ENCODE measurements at regions not wholly inside any gene's neighbourhood (a gene's known extent, or its start where the extent isn't known, plus 50 kb on each side); places are given as distances from the start of the nearest gene placed in this dataset.

GRCh38 chr3:177647876-177648275 is 450.6 kb upstream of the TBL1XR1 start:
- TF ChIP-seq, protein P1, sequence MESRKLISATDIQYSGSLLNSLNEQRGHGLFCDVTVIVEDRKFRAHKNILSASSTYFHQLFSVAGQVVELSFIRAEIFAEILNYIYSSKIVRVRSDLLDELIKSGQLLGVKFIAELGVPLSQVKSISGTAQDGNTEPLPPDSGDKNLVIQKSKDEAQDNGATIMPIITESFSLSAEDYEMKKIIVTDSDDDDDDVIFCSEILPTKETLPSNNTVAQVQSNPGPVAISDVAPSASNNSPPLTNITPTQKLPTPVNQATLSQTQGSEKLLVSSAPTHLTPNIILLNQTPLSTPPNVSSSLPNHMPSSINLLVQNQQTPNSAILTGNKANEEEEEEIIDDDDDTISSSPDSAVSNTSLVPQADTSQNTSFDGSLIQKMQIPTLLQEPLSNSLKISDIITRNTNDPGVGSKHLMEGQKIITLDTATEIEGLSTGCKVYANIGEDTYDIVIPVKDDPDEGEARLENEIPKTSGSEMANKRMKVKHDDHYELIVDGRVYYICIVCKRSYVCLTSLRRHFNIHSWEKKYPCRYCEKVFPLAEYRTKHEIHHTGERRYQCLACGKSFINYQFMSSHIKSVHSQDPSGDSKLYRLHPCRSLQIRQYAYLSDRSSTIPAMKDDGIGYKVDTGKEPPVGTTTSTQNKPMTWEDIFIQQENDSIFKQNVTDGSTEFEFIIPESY (IDR thresholded peaks at IDR 0.05): no peak
- no peak for TF ChIP-seq ATF3 (IDR thresholded peaks at IDR 0.05)
- TF ChIP-seq SP1 (IDR thresholded peaks at IDR 0.05): no peak
- no peak for TF ChIP-seq CTCF (IDR thresholded peaks at IDR 0.05; ENCODE audit: low read depth, low read length, missing input control)
- TF ChIP-seq REST (IDR thresholded peaks at IDR 0.05): no peak
- TF ChIP-seq YY1 (IDR thresholded peaks at IDR 0.05): no peak
- no peak for TF ChIP-seq RAD21 (IDR thresholded peaks at IDR 0.05)
- no peak for TF ChIP-seq EGR1 (IDR thresholded peaks at IDR 0.05; ENCODE audit: low read depth in 2 of 2)
- TF ChIP-seq, protein P2, sequence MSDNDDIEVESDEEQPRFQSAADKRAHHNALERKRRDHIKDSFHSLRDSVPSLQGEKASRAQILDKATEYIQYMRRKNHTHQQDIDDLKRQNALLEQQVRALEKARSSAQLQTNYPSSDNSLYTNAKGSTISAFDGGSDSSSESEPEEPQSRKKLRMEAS (IDR thresholded peaks at IDR 0.05): no peak
- TF ChIP-seq RXRA (IDR thresholded peaks at IDR 0.05): no peak
- TF ChIP-seq TAF1 (conservative IDR thresholded peaks at IDR 0.05): no peak
- TF ChIP-seq JUND (IDR thresholded peaks at IDR 0.05): no peak
- TF ChIP-seq NR2F2 (IDR thresholded peaks at IDR 0.05): no peak
